D341Med (cell line): ENCODE measurements at regions not wholly inside any gene's neighbourhood (a gene's known extent, or its start where the extent isn't known, plus 50 kb on each side); places are given as distances from the start of the nearest gene placed in this dataset.
"Not testable (repeated sequence)": the region's sequence is repeated elsewhere in the genome, so short reads cannot be mapped to it uniquely, and the experiment has no call there.

ENCODE experiments used
- DNase-seq: peaks from one replicate; pipeline ENCODE4 v3.0.0; 2012; ENCODE audit warnings: low spot score

GRCh38 chr3:107150675-107151074 lies 226.6 kb upstream of the CCDC54 start:
- no peak for DNase-seq

GRCh38 chr3:107153981-107154380 lies 223.3 kb upstream of the CCDC54 start:
- DNase-seq, result no peak

- no peak for DNase-seq
Observed at GRCh38 chr3:107172411-107172810, 204.8 kb upstream of the CCDC54 start.

GRCh38 chr3:107184375-107184774 lies 192.9 kb upstream of the CCDC54 start:
- no peak for DNase-seq

GRCh38 chr3:107188262-107188661 lies 189.0 kb upstream of the CCDC54 start:
- no peak for DNase-seq

GRCh38 chr3:107189158-107189791 lies 188.0 kb upstream of the CCDC54 start:
- DNase-seq, result no peak

GRCh38 chr3:107193116-107193515 lies 184.1 kb upstream of the CCDC54 start:
- no peak for DNase-seq

- no peak for DNase-seq
Observed at GRCh38 chr3:107198581-107199181, 178.6 kb upstream of the CCDC54 start.

GRCh38 chr3:107201146-107201545 lies 176.1 kb upstream of the CCDC54 start:
- no peak for DNase-seq

- DNase-seq, result not testable (repeated sequence)
Observed at GRCh38 chr3:107202885-107203284, 174.4 kb upstream of the CCDC54 start.

- no peak for DNase-seq
Observed at GRCh38 chr3:107204121-107204520, 173.1 kb upstream of the CCDC54 start.

GRCh38 chr3:107205358-107205757 lies 171.9 kb upstream of the CCDC54 start:
- no peak for DNase-seq

GRCh38 chr3:107206141-107206540 lies 171.1 kb upstream of the CCDC54 start:
- DNase-seq, result peak; percentile 46

- DNase-seq, result no peak
Observed at GRCh38 chr3:107206945-107207344, 170.3 kb upstream of the CCDC54 start.

- no peak for DNase-seq
Observed at GRCh38 chr3:107208100-107208499, 169.1 kb upstream of the CCDC54 start.

GRCh38 chr3:107208796-107209195 lies 168.4 kb upstream of the CCDC54 start:
- no peak for DNase-seq

GRCh38 chr3:107209302-107209990 lies 167.8 kb upstream of the CCDC54 start:
- DNase-seq, result no peak

GRCh38 chr3:107211608-107212007 lies 165.6 kb upstream of the CCDC54 start:
- no peak for DNase-seq

- no peak for DNase-seq
Observed at GRCh38 chr3:107212618-107213017, 164.6 kb upstream of the CCDC54 start.

- no peak for DNase-seq
Observed at GRCh38 chr3:107213044-107213669, 164.1 kb upstream of the CCDC54 start.

GRCh38 chr3:107216229-107216628 lies 161.0 kb upstream of the CCDC54 start:
- DNase-seq, result no peak

- DNase-seq, result no peak
Observed at GRCh38 chr3:107216711-107217110, 160.5 kb upstream of the CCDC54 start.

GRCh38 chr3:107217172-107217571 lies 160.1 kb upstream of the CCDC54 start:
- no peak for DNase-seq
